GM12878 (cell line): ENCODE measurements at regions not wholly inside any gene's neighbourhood (a gene's known extent, or its start where the extent isn't known, plus 50 kb on each side); places are given as distances from the start of the nearest gene placed in this dataset.

Source experiments
- CHD2 ChIP-seq: IDR thresholded peaks from 2 replicates; pipeline ENCODE4 v1.6.1; 2011; ENCODE audit warnings: low read depth, low read length, improper control_type of control experiment, borderline replicate concordance
- HDAC2 ChIP-seq: fragments of 200-600 bp; sonication (generic); IDR thresholded peaks from 2 replicates; pipeline ENCODE4 v1.6.1; 2017
- HDGF ChIP-seq: fragments of 450-650 bp; IDR thresholded peaks from 2 replicates; pipeline ENCODE4 v1.6.1; 2016; ENCODE audit warnings: antibody characterized with exemption
- JUNB ChIP-seq: IDR thresholded peaks from 2 replicates; pipeline ENCODE4 v1.6.1; 2016; ENCODE audit warnings: antibody characterized with exemption, mild to moderate bottlenecking
- MTA2 ChIP-seq: fragments of 450-650 bp; IDR thresholded peaks from 2 replicates; pipeline ENCODE4 v1.6.1; 2016; ENCODE audit warnings: low read depth, mild to moderate bottlenecking, moderate library complexity
- POLR2A ChIP-seq: IDR thresholded peaks from 2 replicates; pipeline ENCODE4 v1.6.1; 2011; ENCODE audit warnings: low read depth, mild to moderate bottlenecking, low read length
- POLR2AphosphoS2 ChIP-seq: IDR thresholded peaks from 2 replicates; pipeline ENCODE4 v1.6.1; 2011; ENCODE audit warnings: low read depth, mild to moderate bottlenecking, low read length, improper control_type of control experiment, moderate library complexity
- POLR2AphosphoS5 ChIP-seq: IDR thresholded peaks from 2 replicates; pipeline ENCODE4 v1.6.1; 2011; ENCODE audit warnings: mild to moderate bottlenecking, low read length, inconsistent platforms
- RAD21 ChIP-seq: IDR thresholded peaks from 2 replicates; pipeline ENCODE4 v1.6.1; 2011; ENCODE audit warnings: mild to moderate bottlenecking, low read depth, low read length, moderate library complexity; ENCODE audit not compliant: insufficient read depth
- RELA ChIP-seq: fragments of 450-650 bp; IDR thresholded peaks from 2 replicates; pipeline ENCODE4 v1.8.0; 2014; ENCODE audit warnings: borderline replicate concordance; ENCODE audit not compliant: partially characterized antibody
- RFX5 ChIP-seq: IDR thresholded peaks from 2 replicates; pipeline ENCODE4 v1.6.1; 2011; ENCODE audit warnings: low read depth, low read length, improper control_type of control experiment
- SP1 ChIP-seq: IDR thresholded peaks from one replicate; pipeline ENCODE4 v1.6.1; 2011; ENCODE audit warnings: low read depth, low read length
- STAT3 ChIP-seq: IDR thresholded peaks from 2 replicates; pipeline ENCODE4 v1.6.1; 2011; ENCODE audit warnings: low read depth, low read length, improper control_type of control experiment
- YBX1 ChIP-seq: fragments of 450-650 bp; IDR thresholded peaks from 2 replicates; pipeline ENCODE4 v1.6.1; 2016; ENCODE audit warnings: antibody characterized with exemption

DNA sequence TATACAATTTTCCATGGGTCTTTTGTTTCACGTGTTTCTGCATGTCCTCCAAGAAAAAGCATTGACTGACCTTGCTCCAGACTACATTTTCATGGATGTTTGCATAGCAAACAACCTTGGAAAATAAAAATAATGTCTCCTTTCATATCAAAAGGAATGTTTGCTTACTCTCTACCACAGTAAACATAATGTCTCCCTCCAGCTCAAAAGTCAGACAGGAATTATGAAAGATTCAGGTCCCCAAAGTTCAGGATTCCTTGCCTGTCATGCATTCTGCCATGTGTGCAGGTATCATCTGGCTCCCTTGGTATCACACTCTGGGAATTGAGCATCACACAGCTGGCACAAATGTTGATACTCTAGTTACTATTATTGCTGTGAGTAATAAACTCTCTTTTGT, 103.1 kb upstream of the ZC3H15 start:
- TF ChIP-seq SP1: no peak
- no peak for TF ChIP-seq HDGF
- no peak for TF ChIP-seq RELA
- TF ChIP-seq POLR2AphosphoS2: no peak
- no peak for TF ChIP-seq POLR2A
- TF ChIP-seq YBX1: no peak
- TF ChIP-seq JUNB: no peak
- no peak for TF ChIP-seq MTA2
- TF ChIP-seq CHD2: no peak
- no peak for TF ChIP-seq RFX5
- no peak for TF ChIP-seq POLR2AphosphoS5
- TF ChIP-seq HDAC2: no peak
- no peak for TF ChIP-seq STAT3
- TF ChIP-seq RAD21: no peak
